NCI-H345 (cell line): ENCODE measurements at regions not wholly inside any gene's neighbourhood (a gene's known extent, or its start where the extent isn't known, plus 50 kb on each side); places are given as distances from the start of the nearest gene placed in this dataset.
"Not testable (repeated sequence)": the region's sequence is repeated elsewhere in the genome, so short reads cannot be mapped to it uniquely, and the experiment has no call there.

Experiments used
- DNase-seq: peaks from one replicate; lab custom pipeline; 2025; lab: John Stamatoyannopoulos, UW

GRCh38 chr21:33121715-33122475, 52.0 kb downstream of the OLIG1 start:
- DNase-seq, result peak; percentile 7

DNA sequence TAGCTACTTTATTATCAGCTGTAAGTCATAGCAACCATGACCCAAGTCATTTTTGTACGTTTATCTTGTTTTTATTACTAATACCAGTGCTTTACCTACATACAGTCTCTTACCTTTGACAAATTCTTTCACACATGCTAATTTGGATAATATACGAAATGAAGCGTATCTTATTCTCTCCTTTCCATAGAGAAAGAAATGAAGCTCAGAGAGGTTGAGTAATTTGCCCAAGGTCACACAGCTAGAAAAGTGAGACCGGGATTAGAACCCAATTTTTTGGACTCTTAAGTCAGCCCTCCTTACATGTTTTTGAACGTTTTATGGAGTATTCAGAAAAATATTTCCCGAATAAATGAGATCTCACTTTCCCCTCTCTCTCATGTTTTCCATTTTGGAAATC, 52.6 kb downstream of the OLIG1 start:
- DNase-seq, result no peak

DNA sequence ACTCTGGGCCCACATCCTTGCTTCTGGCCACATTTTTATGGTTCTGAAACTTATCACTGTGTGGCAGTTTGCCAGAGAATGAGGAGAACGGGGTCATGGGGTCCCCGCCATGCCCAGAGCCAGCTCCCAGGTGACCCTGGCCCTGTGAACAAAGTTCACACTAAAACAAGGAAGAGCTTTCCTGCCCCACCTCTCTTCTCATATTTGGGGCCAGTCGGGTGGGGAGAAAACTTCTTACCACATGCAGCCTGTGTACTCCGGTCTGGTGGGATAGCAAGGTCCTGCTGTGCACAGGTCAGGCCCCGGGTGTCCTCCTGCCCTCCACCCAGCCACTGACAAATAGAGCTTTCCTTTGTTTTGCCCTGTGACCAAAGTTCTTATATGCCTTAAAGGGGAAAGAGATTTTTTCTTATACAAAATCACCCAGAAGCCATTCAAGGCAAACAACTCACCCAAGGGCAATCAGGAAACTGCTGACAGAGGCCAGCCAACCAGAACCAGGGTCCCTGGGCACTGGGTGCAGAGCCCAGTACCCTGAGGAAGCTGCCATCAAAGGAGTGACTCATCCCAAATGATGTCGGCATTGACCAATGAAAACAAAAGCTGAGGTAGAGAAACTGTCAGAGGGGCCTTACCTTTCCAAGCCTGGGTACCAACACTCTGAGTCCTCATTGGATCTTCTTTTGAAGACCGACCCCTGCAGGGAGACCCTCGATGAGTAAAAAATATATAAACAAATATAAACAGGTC, 53.6 kb downstream of the OLIG1 start:
- DNase-seq, result no peak

GRCh38 chr21:33124889-33125288, 54.9 kb downstream of the OLIG1 start:
- no peak for DNase-seq

DNA sequence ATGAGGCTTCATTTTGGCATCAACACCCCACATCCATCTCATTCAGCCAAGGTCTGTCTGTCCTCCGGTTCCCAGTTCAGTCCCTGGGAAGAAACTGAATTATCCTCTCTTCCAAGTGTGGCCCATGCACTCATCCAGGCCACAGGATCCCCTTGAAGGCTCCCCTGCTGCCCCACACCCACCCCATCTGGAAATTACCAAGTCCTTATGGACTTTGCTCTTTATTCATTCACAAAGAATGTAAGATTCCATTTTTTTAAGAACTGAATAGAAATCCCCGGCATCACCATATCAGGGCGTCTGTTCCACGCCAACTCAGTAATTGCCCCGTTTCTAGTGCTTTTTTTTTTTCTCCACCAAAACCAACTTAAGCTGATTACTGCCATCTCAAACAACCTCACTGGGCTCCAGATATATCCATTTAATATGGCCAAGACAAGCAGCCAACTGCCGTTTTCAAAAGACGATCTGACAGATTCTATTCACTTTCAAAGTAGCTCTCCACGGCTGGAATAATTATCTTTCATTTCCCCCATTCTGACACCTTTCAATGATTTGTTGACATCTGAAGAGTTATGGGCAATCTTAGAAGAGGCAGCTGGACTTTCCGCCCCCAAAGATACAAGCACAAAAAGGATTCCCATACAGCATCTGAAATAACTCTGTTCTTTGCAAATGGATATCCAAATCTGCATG, 55.9 kb downstream of the OLIG1 start:
- no peak for DNase-seq

- DNase-seq, result no peak
Observed at GRCh38 chr21:33126569-33126968, 56.6 kb downstream of the OLIG1 start.

DNA sequence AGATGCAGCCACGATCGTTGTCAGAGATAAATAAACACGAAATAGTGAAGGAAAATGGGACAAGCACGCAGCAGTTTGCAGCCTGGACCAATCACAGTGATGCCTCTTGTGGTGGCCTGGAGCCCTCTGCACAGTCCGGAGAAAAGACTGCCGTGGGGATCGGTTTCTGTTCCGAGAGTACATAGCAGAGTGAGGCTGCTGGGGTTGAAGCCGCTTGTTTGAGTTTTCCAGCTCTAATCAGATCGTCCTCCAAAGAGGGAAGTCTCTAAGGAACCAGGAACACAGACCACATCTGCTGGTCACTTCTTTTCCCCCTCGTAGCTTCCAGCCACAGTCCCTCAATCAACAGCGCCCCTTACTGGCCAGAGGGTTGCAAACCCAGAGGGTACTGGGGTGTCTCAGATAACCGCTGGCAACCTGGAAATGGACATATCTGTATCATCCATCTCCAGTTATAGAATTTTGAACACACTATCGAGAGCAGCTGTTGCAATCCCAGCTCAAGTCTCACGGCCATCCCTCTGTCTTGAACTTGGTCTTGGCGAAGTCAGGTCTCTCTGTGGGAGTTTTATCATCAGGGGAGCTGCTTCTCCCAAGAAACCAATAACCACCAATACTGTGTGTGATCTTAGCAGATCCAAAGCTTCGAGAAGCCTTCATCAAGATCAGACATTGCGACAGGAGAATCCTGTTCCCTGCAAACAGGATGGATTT, 57.4 kb downstream of the OLIG1 start:
- peak; percentile 82 for DNase-seq

DNA sequence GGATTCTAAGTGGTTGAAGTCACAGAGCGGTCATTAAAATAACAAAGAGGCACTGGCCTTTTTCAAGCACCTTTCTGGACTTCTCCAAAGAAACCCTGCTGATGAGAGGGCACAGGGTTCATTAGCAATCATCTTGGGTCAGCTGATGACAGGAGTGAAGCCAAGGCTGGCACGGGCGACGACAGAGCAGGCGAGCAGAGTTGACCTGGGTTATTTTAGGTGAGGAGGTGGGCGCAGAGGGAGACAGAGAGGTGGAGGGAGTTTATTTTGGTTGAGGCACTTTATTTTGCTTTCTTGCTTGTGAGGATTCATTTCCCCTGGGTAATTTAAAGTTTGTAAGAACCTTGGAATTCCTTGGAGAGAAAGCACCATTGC, 57.9 kb downstream of the OLIG1 start:
- DNase-seq, result no peak

DNA sequence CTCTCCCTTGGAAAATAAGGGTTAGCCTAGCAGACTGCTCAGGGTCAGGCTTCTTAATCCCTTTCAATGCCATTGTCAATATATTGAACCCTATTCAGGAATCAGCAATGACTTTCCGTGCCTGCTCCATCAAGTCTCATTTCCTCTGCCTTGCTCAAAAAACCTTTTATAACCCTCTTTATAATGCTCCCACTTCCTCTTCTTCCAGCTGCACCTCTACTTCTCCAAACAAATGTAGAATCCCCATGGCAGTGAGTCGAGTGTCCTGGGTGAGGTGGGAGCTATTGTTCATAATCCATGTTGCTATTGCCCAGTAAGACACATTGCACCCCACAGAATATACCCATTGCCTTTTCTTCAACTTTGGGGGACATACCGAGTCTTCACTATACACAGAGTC, 58.6 kb downstream of the OLIG1 start:
- no peak for DNase-seq

DNA sequence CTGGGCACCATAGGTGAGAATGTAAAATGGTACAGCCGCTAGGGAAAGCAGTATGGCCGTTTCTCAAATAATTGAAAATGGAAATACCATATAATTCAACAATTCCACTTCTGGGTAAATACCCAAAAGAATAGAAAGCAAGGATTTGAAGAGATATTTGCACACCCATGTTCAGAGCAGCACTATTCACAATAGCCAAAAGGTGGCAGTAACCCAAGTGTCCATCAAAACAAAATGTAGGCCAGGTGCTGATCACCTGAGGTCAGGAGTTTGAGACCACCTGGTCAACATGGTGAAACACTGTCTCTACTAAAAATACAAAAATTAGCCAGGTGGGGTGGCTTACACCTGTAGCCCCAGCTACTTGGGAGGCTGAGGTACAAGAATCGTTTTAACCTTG, 62.1 kb downstream of the OLIG1 start:
- DNase-seq, result no peak

DNA sequence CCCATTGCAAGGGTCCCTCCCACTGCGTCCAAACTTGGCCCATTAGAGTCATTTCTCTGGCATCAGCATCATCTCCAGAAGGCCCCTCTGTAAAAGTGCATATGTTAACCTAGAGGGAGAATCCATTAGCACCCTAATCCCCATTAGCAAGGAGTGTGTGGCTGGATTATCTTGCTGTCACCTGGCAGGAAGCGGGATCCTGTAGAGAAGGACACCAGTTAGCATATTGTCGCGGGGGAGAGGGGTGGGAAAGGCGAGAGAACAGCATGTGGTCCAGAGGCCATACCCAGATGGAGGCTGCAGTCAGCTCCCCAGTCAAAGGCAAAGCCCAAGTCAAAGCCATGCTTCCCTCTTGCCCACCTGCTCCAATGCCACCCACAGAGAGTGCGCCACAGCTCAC, 64.0 kb downstream of the OLIG1 start:
- DNase-seq, result no peak

GRCh38 chr21:33135925-33136324, 66.0 kb downstream of the OLIG1 start:
- peak; percentile 83 for DNase-seq

- DNase-seq, result no peak
Observed at GRCh38 chr21:33136847-33137502, 67.0 kb downstream of the OLIG1 start.

- DNase-seq, result no peak
Observed at GRCh38 chr21:33139084-33139483, 69.1 kb downstream of the OLIG1 start.

GRCh38 chr21:33140288-33140687, 70.3 kb downstream of the OLIG1 start:
- no peak for DNase-seq

DNA sequence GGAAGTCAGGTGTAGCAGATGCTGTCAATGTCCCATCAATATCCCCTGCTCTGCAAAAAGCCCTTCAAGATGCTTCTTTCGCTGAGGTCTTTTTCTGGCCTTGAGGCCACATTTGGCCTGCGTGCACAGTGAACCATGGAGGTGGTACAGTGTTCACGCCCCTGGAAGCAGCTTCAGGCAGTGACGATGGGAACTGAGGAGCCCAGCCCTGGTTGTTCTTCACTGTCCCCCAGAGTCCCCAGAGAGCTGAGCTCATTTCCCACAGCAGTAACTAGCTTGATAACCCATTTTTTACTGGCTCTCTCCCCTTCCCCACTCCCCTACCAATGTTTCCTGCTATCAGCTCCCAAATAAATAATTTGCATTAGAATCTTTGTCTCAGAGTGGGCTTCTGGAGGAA, 76.5 kb downstream of the OLIG1 start:
- DNase-seq, result no peak

DNA sequence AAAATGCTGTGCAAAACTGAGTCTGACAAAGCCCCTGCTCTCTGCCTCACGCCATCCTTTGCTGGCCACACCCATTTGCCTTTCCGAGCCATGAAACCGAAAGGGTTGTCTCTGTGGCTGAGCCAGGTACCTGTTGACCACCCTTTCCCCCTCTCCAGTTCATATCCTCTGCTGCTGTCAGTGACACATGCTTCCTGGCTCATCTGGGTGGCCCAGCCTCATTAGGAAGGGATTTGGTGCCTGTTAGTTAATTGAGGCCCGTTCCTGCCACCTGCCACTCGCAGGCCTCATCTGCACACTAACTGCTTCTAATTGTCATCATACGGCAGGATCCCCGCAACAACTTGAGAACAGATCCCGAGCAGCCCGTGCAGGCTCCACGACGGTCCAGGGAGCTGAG, 79.2 kb downstream of the OLIG1 start:
- DNase-seq, result no peak

- DNase-seq, result not testable (repeated sequence)
Observed at GRCh38 chr21:33150968-33151367, 78.8 kb upstream of the IFNAR2 start.

DNA sequence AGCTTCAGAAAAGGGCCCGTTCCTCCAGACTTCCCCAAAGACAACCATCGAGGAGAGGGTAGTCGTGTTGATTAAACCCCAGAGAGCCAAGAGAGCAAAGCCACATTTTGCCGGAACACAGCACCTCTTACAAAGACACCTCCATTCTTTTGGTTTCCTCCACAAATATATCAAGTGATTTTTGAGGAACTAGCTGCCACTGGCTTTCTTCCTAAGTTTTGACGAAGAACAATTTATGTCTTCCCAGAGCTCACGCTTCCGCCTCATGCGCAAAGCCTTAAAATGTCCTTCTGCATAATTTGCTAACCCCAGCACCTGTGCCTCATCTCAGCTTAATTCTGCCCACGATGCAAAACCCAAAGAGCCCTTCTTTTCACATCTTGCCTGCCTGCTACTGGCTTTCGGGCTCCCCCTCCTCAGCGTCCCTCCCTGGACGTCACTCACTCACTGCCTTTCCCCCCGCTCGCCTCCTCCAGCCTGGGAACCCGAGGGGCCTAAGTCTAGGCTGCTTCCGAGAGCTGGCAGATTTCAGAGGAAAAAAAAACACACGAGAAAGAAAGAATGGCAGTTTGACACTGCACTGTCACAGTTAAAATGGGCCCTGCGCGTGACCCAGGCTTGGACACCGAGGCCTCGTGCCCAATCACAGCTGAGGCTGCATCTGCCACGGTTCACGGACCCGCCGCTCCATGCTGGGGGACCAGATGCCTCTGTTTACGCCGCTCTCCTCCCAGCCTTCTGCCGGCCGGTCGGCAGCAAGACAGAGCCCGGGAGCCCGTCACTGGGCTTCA, 77.6 kb upstream of the IFNAR2 start:
- DNase-seq, result no peak

DNA sequence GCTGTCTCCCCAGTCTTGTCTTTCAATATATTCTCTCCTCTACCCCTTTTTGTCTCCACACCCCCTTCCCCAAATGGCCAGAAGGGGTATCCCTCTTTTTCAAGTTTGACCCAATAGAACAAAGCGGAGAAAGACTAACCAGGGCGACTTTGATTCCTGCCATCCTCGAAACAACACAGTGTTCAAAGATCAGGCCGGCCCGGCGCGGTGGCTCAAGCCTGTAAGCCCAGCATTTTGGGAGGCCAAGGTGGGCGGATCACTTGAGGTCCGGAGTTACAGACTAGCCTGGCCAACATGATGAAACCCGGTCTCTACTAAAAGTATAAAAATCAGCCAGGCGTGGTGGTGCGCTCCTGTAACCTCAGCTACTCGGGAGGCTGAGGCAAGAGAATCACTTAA, 77.0 kb upstream of the IFNAR2 start:
- DNase-seq, result no peak

- no peak for DNase-seq
Observed at GRCh38 chr21:33155005-33155404, 74.7 kb upstream of the IFNAR2 start.
